OCI-LY7 (cell line): ENCODE measurements at regions not wholly inside any gene's neighbourhood (a gene's known extent, or its start where the extent isn't known, plus 50 kb on each side); places are given as distances from the start of the nearest gene placed in this dataset.

Experiments
- EZH2phosphoT487 ChIP-seq: fragments of 200-600 bp; sonication (generic); IDR thresholded peaks from 2 replicates; pipeline ENCODE4 v1.6.1; 2018; ENCODE audit warnings: low read depth, borderline replicate concordance, mild to moderate bottlenecking, mixed run types, antibody characterized with exemption, low read length, moderate library complexity, mixed read lengths
- TF ChIP-seq, protein P1 (sequence below): fragments of 200-600 bp; sonication (generic); conservative IDR thresholded peaks from 2 replicates; pipeline ENCODE4 v1.5.1; 2014; ENCODE audit warnings: mild to moderate bottlenecking, antibody characterized with exemption, low read length, moderate library complexity, mixed read lengths

DNA sequence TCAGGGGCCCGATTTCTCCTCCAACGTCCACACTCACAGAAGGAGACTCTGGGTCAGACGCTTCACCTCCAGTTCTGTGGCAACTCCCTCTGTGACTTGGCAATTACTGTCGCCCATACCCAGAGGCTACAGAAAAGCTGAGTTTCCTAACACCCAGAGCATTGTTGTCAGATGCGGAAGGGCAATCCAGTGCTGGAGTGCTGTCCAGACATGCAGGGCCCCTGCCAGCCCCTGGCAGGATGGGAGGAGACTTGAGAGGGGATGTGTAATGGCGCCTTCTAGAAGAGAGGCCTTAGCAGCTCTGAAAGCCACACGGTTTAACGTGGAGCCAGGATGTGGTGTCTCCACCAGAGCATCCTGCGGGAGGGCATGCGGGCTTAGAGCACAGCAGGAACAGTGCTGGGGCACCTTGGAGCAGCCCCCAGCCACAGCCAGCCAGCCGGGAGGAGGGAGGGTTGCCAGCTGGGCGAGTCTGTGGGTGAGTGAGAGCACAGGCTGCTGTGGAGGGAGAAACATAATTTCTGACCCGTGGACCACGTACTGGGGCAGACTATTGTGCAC, 139.4 kb upstream of the IRX1 start:
- TF ChIP-seq EZH2phosphoT487 = no peak
- TF ChIP-seq, protein P1, sequence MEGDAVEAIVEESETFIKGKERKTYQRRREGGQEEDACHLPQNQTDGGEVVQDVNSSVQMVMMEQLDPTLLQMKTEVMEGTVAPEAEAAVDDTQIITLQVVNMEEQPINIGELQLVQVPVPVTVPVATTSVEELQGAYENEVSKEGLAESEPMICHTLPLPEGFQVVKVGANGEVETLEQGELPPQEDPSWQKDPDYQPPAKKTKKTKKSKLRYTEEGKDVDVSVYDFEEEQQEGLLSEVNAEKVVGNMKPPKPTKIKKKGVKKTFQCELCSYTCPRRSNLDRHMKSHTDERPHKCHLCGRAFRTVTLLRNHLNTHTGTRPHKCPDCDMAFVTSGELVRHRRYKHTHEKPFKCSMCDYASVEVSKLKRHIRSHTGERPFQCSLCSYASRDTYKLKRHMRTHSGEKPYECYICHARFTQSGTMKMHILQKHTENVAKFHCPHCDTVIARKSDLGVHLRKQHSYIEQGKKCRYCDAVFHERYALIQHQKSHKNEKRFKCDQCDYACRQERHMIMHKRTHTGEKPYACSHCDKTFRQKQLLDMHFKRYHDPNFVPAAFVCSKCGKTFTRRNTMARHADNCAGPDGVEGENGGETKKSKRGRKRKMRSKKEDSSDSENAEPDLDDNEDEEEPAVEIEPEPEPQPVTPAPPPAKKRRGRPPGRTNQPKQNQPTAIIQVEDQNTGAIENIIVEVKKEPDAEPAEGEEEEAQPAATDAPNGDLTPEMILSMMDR = no peak
